ENCODE measurements at regions not wholly inside any gene's neighbourhood (a gene's known extent, or its start where the extent isn't known, plus 50 kb on each side); places are given as distances from the start of the nearest gene placed in this dataset.

DNA sequence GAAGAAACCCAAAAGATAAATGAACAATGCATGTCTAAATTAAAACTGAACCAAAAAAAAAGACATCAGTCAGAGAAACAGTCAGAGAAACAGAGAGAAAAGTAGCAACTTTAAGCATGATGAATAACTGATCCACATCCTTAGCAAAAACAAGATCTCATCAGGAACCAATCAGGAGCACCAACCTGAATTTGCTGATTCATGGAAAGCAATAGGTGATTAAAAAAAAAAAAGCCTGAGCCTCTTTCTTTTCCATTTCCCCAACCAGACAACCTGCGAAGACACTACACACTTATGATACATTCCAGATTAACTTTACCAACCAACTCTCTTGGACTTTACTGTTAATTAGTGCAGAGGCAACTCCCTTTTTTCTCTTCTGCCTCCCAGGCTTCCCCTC lies 112.7 kb upstream of the TAS2R1 start:
- TF ChIP-seq, protein P1, sequence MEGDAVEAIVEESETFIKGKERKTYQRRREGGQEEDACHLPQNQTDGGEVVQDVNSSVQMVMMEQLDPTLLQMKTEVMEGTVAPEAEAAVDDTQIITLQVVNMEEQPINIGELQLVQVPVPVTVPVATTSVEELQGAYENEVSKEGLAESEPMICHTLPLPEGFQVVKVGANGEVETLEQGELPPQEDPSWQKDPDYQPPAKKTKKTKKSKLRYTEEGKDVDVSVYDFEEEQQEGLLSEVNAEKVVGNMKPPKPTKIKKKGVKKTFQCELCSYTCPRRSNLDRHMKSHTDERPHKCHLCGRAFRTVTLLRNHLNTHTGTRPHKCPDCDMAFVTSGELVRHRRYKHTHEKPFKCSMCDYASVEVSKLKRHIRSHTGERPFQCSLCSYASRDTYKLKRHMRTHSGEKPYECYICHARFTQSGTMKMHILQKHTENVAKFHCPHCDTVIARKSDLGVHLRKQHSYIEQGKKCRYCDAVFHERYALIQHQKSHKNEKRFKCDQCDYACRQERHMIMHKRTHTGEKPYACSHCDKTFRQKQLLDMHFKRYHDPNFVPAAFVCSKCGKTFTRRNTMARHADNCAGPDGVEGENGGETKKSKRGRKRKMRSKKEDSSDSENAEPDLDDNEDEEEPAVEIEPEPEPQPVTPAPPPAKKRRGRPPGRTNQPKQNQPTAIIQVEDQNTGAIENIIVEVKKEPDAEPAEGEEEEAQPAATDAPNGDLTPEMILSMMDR (IDR thresholded peaks at IDR 0.05): no peak
- no peak for TF ChIP-seq POLR2A (IDR thresholded peaks at IDR 0.05)

Measured in right lobe of liver (tissue), 4 donors.